Peyer's patch (tissue), 4 donors: ENCODE measurements at regions not wholly inside any gene's neighbourhood (a gene's known extent, or its start where the extent isn't known, plus 50 kb on each side); places are given as distances from the start of the nearest gene placed in this dataset.

Experiments used
- DNase-seq, 3 donors: peaks; one replicate each; pipeline ENCODE4 v3.0.0-alpha.2; 2017 to 2019
- H3K27ac ChIP-seq, 4 donors: fragments of 200-600 bp; sonication (generic); one replicate each; pipeline ENCODE4 v1.5.1; 2016 to 2019
- H3K27me3 ChIP-seq, 2 donors: fragments of 200-600 bp; sonication (generic); one replicate each; pipeline ENCODE4 v1.5.1; 2019
- H3K36me3 ChIP-seq, 3 donors: fragments of 200-600 bp; sonication (generic); one replicate each; pipeline ENCODE4 v1.5.1; 2016 to 2019
- H3K4me1 ChIP-seq, 4 donors: fragments of 200-600 bp; sonication (generic); one replicate each; pipeline ENCODE4 v1.5.1; 2016 to 2019
- H3K4me3 ChIP-seq, 4 donors: fragments of 200-600 bp; sonication (generic); 1 replicate in 3 of 4; 2 replicates in 1 of 4; pipeline ENCODE4 v1.5.1; 2016 to 2019; ENCODE audit warnings: mild to moderate bottlenecking in 1 of 4
- H3K9me3 ChIP-seq, 4 donors: fragments of 200-600 bp; sonication (generic); one replicate each; pipeline ENCODE4 v1.5.1; 2016 to 2019; ENCODE audit warnings: mild to moderate bottlenecking in 1 of 4
- CTCF ChIP-seq, 6 experiments: fragments of 450-650 bp in 4 of 6; fragments of 200-600 bp in 2 of 6; sonication (generic) in 1 of 6; IDR thresholded peaks; one replicate each; pipeline ENCODE4 v1.5.1; 2017 to 2019; ENCODE audit warnings: antibody characterized with exemption in 6 of 6, mild to moderate bottlenecking in 3 of 6, moderate library complexity in 1 of 6
- POLR2A ChIP-seq, 2 donors: fragments of 450-650 bp; IDR thresholded peaks; one replicate each; pipeline ENCODE4 v1.5.1; 2017; ENCODE audit warnings: antibody characterized with exemption in 2 of 2, mild to moderate bottlenecking in 2 of 2, moderate library complexity in 2 of 2

- Histone ChIP-seq H3K4me3 (no peak overlapping the region), H3K27ac (no peak overlapping the region), H3K27me3 (no peaks in the 10 kb centered on the region), H3K4me1 (no peaks in the 10 kb centered on the region), H3K9me3 (no peaks in the 10 kb centered on the region), H3K36me3 (no peaks in the 10 kb centered on the region)
- no peak for DNase-seq
- TF ChIP-seq POLR2A (IDR thresholded peaks at IDR 0.05) (no peak), CTCF (IDR thresholded peaks at IDR 0.05) (no peak)
Observed at GRCh38 chr4:154142664-154143063, 348.9 kb downstream of the DCHS2 start.

DNA sequence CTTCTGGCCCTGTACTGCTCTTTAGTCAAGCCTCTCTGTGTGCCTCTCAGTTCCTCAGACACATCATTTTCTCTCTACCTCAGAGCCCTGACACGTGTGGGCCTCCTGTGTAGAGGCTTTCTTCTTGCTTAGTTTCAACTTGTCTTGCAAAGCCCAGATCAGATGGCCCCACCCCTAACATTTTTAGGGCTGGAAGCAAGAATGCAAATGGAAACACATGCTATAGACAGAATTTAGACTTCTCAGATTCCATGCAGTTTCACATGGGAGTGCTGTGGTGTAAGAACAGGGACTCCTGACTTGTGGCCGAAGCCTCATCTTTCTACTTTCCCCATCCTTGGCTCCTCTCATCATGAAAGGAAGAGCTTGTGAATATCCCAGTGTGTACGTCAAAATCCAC, 350.7 kb downstream of the DCHS2 start:
- Histone ChIP-seq H3K27ac (no peak overlapping the region), H3K9me3 (no peaks in the 10 kb centered on the region), H3K4me1 (no peaks in the 10 kb centered on the region), H3K27me3 (no peaks in the 10 kb centered on the region), H3K4me3 (no peak overlapping the region), H3K36me3 (no peaks in the 10 kb centered on the region)
- no peak for DNase-seq
- TF ChIP-seq POLR2A (IDR thresholded peaks at IDR 0.05): no peak
- no peak for TF ChIP-seq CTCF (IDR thresholded peaks at IDR 0.05)

GRCh38 chr4:154137320-154137905, 348.5 kb upstream of the SFRP2 start:
- TF ChIP-seq CTCF (IDR thresholded peaks at IDR 0.05) (no peak), POLR2A (IDR thresholded peaks at IDR 0.05) (no peak)
- Histone ChIP-seq H3K27ac (no peak overlapping the region), H3K4me1 (no peaks in the 10 kb centered on the region), H3K9me3 (no peaks in the 10 kb centered on the region), H3K27me3 (no peaks in the 10 kb centered on the region), H3K36me3 (no peaks in the 10 kb centered on the region), H3K4me3 (no peak overlapping the region)
- no peak for DNase-seq

- Histone ChIP-seq H3K9me3 (no peaks in the 10 kb centered on the region), H3K4me1 (no peaks in the 10 kb centered on the region), H3K4me3 (no peak overlapping the region), H3K27ac (no peak overlapping the region), H3K27me3 (no peaks in the 10 kb centered on the region), H3K36me3 (no peaks in the 10 kb centered on the region)
- TF ChIP-seq POLR2A (IDR thresholded peaks at IDR 0.05) (no peak), CTCF (IDR thresholded peaks at IDR 0.05) (no peak)
- no peak for DNase-seq
Observed at GRCh38 chr4:154135576-154135975, 346.7 kb upstream of the SFRP2 start.

DNA sequence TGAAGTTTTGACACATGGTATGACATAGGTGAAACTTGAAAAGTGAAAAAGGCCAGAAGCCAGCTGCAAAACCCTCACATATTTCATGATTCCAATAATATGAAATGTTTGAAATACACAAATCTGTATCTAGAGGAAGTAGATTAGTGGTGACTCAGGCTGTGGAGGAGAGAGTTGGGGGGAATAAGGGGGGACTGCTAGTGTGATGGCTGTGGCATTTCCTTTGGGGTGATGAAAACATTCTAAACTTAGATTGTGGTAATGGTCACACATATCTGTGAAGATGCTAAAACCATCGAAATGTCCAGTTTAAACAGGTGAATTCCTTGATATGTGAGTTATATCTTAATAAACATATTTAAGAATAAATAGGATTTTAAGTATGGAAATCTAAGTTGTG, 343.5 kb upstream of the SFRP2 start:
- Histone ChIP-seq H3K9me3 (no peaks in the 10 kb centered on the region), H3K4me1 (no peaks in the 10 kb centered on the region), H3K4me3 (no peak overlapping the region), H3K27ac (no peak overlapping the region), H3K27me3 (no peaks in the 10 kb centered on the region), H3K36me3 (no peaks in the 10 kb centered on the region)
- no peak for TF ChIP-seq CTCF (IDR thresholded peaks at IDR 0.05)
- no peak for TF ChIP-seq POLR2A (IDR thresholded peaks at IDR 0.05)
- DNase-seq: no peak

GRCh38 chr4:154126276-154126675, 337.4 kb upstream of the SFRP2 start:
- no peak overlapping the region for H3K4me3 ChIP-seq
- no peak for TF ChIP-seq CTCF (IDR thresholded peaks at IDR 0.05)
- TF ChIP-seq POLR2A (IDR thresholded peaks at IDR 0.05): no peak
- H3K4me1 ChIP-seq: no peaks in the 10 kb centered on the region
- H3K36me3 ChIP-seq: no peaks in the 10 kb centered on the region
- no peak overlapping the region for H3K27ac ChIP-seq
- no peak for DNase-seq
- H3K27me3 ChIP-seq: no peaks in the 10 kb centered on the region
- H3K9me3 ChIP-seq: no peaks in the 10 kb centered on the region
